A549 (cell line): ENCODE measurements at regions not wholly inside any gene's neighbourhood (a gene's known extent, or its start where the extent isn't known, plus 50 kb on each side); places are given as distances from the start of the nearest gene placed in this dataset.
"Not testable (repeated sequence)": the region's sequence is repeated elsewhere in the genome, so short reads cannot be mapped to it uniquely, and the experiment has no call there.

Source experiments
- POLR2A ChIP-seq: IDR thresholded peaks from 2 replicates; pipeline ENCODE4 v1.6.1; 2012; ENCODE audit warnings: mild to moderate bottlenecking, low read length
- TP53 ChIP-seq: fragments of 250-450 bp; sonication (Bioruptor Pico); IDR thresholded peaks from 2 replicates; pipeline ENCODE4 v1.5.0; 2021; ENCODE audit warnings: mild to moderate bottlenecking, moderate library complexity

DNA sequence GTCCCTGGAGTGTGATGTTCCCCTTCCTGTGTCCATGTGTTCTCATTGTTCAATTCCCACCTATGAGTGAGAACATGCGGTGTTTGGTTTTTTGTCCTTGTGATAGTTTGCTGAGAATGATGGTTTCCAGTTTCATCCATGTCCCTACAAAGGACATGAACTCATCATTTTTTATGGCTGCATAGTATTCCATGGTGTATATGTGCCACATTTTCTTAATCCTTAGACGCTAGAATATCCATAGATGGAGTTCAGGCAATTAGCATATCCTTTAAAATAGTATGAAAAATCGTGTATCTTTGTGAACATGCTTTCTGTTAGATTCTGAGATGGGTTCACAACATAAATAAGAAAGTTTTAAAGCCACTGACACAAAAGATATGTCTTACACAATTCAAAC is 190.4 kb upstream of the TENT5A start:
- TF ChIP-seq TP53, POLR2A: not testable (repeated sequence)
